Tibial nerve (tissue), 4 donors: ENCODE measurements at regions not wholly inside any gene's neighbourhood (a gene's known extent, or its start where the extent isn't known, plus 50 kb on each side); places are given as distances from the start of the nearest gene placed in this dataset.

Experiments
- DNase-seq, 2 donors: peaks; one replicate each; pipeline ENCODE4 v3.0.0-alpha.2; 2019; ENCODE audit warnings: low spot score in 2 of 2
- H3K27ac ChIP-seq, 4 donors: fragments of 200-600 bp; sonication (generic) in 3 of 4; one replicate each; pipeline ENCODE4 v1.5.1; 2017 to 2019; ENCODE audit warnings: mild to moderate bottlenecking in 1 of 4
- H3K27me3 ChIP-seq, 2 donors: fragments of 200-600 bp; sonication (generic) in 1 of 2; one replicate each; pipeline versions ENCODE4 v1.5.1 to v1.6.0; 2017 to 2019
- H3K36me3 ChIP-seq, 3 donors: fragments of 200-600 bp; sonication (generic); one replicate each; pipeline ENCODE4 v1.5.1; 2018 to 2019
- H3K4me1 ChIP-seq, 4 donors: fragments of 200-600 bp; sonication (generic) in 3 of 4; one replicate each; pipeline ENCODE4 v1.5.1; 2017 to 2019
- H3K4me3 ChIP-seq, 4 donors: fragments of 200-600 bp; sonication (generic) in 3 of 4; one replicate each; pipeline ENCODE4 v1.5.1; 2017 to 2019; ENCODE audit warnings: mild to moderate bottlenecking in 1 of 4, moderate library complexity in 1 of 4
- H3K9me3 ChIP-seq, 4 donors: fragments of 200-600 bp; sonication (generic) in 3 of 4; one replicate each; pipeline ENCODE4 v1.5.1; 2017 to 2019
- CTCF ChIP-seq, 5 experiments: fragments of 200-600 bp in 3 of 5; fragments of 450-650 bp in 2 of 5; sonication (generic) in 3 of 5; IDR thresholded peaks; one replicate each; pipeline ENCODE4 v1.5.1; 2016 to 2019; ENCODE audit warnings: antibody characterized with exemption in 5 of 5, mild to moderate bottlenecking in 3 of 5, moderate library complexity in 2 of 5
- EP300 ChIP-seq, 2 donors: sonication (generic); formaldehyde crosslinking; IDR thresholded peaks; one replicate each; pipeline ENCODE4 v1.6.1; 2017; ENCODE audit warnings: antibody characterized with exemption in 2 of 2, mild to moderate bottlenecking in 1 of 2
- POLR2A ChIP-seq, 2 donors: fragments of 450-650 bp; IDR thresholded peaks; one replicate each; pipeline ENCODE4 v1.6.1; 2017; ENCODE audit warnings: antibody characterized with exemption in 2 of 2, mild to moderate bottlenecking in 2 of 2, moderate library complexity in 2 of 2
- WGBS, 2 donors: methylation state at CpG; one replicate each; pipeline ENCODE4 v1.1.5; 2018; 5-methylcytosine and 5-hydroxymethylcytosine counted together

DNA sequence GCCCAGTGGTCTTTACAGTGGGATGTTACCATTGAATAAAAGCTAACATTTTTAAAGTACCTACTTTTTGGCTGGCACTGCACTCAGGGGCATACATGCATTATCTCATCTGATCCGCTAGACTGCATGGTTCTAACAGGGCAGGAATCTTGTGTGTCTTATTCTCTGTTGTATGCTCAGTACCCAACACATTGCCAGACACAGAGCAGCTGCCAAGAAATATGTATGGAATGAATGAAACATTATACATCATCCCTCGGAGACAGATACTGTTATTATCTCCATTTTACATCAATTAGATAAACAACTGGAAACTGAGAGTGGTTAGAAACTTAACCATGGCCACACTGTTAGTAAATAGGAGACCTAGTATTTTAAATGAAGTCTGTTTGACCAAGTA, 74.1 kb upstream of the CDH11 start:
- TF ChIP-seq POLR2A (IDR thresholded peaks at IDR 0.05): no peak
- no peak for TF ChIP-seq CTCF (IDR thresholded peaks at IDR 0.05)
- TF ChIP-seq EP300 (IDR thresholded peaks at IDR 0.05): no peak
- 33 to 51% methylated on average over 2 of the region's 2 CpGs for WGBS, 2 donors
- DNase-seq: no peak
- Histone ChIP-seq H3K36me3 (no peaks in the 10 kb centered on the region), H3K4me3 (no peak overlapping the region), H3K27me3 (no peaks in the 10 kb centered on the region), H3K9me3 (no peaks in the 10 kb centered on the region), H3K4me1 (no peaks in the 10 kb centered on the region), H3K27ac (no peak overlapping the region)

DNA sequence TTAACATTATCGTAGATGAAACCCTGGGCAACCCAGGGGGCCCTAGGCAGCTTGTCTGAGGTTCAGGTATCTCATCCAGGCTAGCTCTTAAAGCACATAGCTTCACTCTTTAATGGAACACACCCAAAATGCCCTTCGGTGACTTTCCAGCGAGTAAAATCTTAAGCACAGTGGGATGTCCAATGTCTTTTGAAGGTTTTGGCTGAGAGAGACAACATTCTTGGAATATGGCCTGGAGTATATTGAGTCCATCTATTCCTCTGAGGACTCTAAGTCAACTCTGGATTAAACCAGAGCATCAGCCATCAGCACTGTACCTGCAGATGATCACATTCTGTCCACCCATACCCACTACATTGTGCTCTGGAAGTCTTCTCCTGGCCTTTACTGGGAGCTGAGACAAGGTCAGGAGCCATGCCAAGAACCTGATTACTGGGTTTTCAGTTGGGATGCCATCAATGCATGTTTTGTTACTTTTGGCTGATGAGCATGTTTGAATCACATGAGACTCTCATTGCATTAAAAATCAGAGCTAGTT, 63.4 kb upstream of the CDH11 start:
- no peak overlapping the region for H3K27ac ChIP-seq
- no peak for DNase-seq
- H3K4me3 ChIP-seq: no peak overlapping the region
- H3K27me3 ChIP-seq: no peaks in the 10 kb centered on the region
- TF ChIP-seq CTCF (IDR thresholded peaks at IDR 0.05): no peak
- no peak for TF ChIP-seq POLR2A (IDR thresholded peaks at IDR 0.05)
- peaks cover 0 to 30% (median 2%) of the 10 kb centered on the region in 4 donors for H3K4me1 ChIP-seq
- WGBS, 2 donors: 39 to 50% methylated on average over 3 of the region's 3 CpGs
- no peaks in the 10 kb centered on the region for H3K9me3 ChIP-seq
- H3K36me3 ChIP-seq: no peaks in the 10 kb centered on the region

GRCh38 chr16:65181071-65181561, 59.3 kb upstream of the CDH11 start:
- no peak for TF ChIP-seq POLR2A (IDR thresholded peaks at IDR 0.05)
- TF ChIP-seq EP300 (IDR thresholded peaks at IDR 0.05): no peak
- no peak for TF ChIP-seq CTCF (IDR thresholded peaks at IDR 0.05)
- Histone ChIP-seq H3K27ac (peak overlapping the region in 1 of 4 donors; percentile 30), H3K9me3 (no peaks in the 10 kb centered on the region), H3K4me1 (peaks cover 0 to 36% (median 2%) of the 10 kb centered on the region in 4 donors), H3K36me3 (no peaks in the 10 kb centered on the region), H3K4me3 (no peak overlapping the region), H3K27me3 (no peaks in the 10 kb centered on the region)
- no peak for DNase-seq
- 18 to 22% methylated on average over 4 of the region's 4 CpGs for WGBS, 2 donors

DNA sequence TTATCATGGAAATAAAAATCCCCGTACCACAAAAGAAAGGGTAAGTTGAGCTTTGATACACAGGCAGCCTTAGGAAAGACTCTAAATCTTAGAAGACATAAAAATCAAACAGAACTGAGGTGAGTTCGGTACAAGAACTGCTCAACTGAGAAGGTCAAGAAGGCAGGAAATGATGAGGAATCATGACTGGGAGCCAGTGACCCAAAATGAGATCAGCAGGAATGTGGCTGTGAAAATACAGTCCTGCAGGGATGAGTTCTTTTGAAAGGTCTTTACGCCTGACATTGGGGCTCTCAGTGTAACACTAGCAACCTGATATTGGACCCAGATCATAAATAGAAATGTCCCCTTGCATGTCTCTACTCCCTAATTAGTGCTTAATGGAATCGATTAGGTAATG, 56.3 kb upstream of the CDH11 start:
- WGBS, 2 donors: 63 to 67% methylated on average over 4 of the region's 4 CpGs
- TF ChIP-seq POLR2A (IDR thresholded peaks at IDR 0.05) (no peak), CTCF (IDR thresholded peaks at IDR 0.05) (no peak), EP300 (IDR thresholded peaks at IDR 0.05) (no peak)
- Histone ChIP-seq H3K4me1 (peaks cover 0 to 20% (median 2%) of the 10 kb centered on the region in 4 donors), H3K9me3 (no peaks in the 10 kb centered on the region), H3K27ac (no peak overlapping the region), H3K4me3 (no peak overlapping the region), H3K36me3 (no peaks in the 10 kb centered on the region), H3K27me3 (no peaks in the 10 kb centered on the region)
- no peak for DNase-seq

DNA sequence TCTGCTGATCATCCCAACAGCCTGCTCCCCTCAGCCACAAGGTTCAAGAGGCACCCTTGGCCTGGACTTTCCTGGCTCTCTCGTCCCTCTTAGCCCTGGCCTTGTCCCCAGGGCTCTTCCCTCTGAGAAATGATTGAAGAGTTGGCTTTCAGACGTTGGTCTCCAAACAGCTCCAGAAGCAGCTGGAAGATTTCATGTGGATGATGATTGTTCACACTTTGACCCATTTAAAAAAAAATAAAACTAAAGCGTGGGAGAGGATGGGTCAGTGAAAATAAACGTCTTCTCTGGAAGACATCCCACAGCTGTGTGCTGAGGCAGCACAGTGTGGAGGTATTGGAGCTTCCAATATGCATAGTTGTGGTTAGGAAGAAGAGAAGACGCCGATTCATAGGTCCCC, 54.7 kb upstream of the CDH11 start:
- no peak for TF ChIP-seq POLR2A (IDR thresholded peaks at IDR 0.05)
- no peak for TF ChIP-seq EP300 (IDR thresholded peaks at IDR 0.05)
- no peak for TF ChIP-seq CTCF (IDR thresholded peaks at IDR 0.05)
- H3K4me3 ChIP-seq: no peak overlapping the region
- H3K4me1 ChIP-seq: peaks cover 0 to 18% (median 2%) of the 10 kb centered on the region in 4 donors
- no peak for DNase-seq
- H3K27ac ChIP-seq: peak overlapping the region in 2 of 4 donors; percentile 33 to 43
- no peaks in the 10 kb centered on the region for H3K27me3 ChIP-seq
- no peaks in the 10 kb centered on the region for H3K9me3 ChIP-seq
- H3K36me3 ChIP-seq: no peaks in the 10 kb centered on the region
- WGBS, 2 donors: 41 to 54% methylated on average over 6 of the region's 6 CpGs
